CD14-positive monocyte (primary cell): ENCODE measurements at regions not wholly inside any gene's neighbourhood (a gene's known extent, or its start where the extent isn't known, plus 50 kb on each side); places are given as distances from the start of the nearest gene placed in this dataset.

Experiments used
- DNase-seq, 3 donors: peaks; one replicate each; pipeline ENCODE4 v3.0.0-alpha.2; 2011 to 2022
- H2AFZ ChIP-seq: 2 replicates; pipeline ENCODE4 v1.6.0; 2012; ENCODE audit warnings: mild to moderate bottlenecking, low read depth, low read length, inconsistent platforms; ENCODE audit not compliant: insufficient read depth, poor library complexity, severe bottlenecking
- H3K27ac ChIP-seq, 2 donors: 1 replicate in 1 of 2; 2 replicates in 1 of 2; pipeline ENCODE4 v1.5.1; 2012 to 2013; ENCODE audit warnings: low read length in 2 of 2, control low read depth in 1 of 2, inconsistent platforms in 1 of 2, low read depth in 1 of 2, mild to moderate bottlenecking in 1 of 2
- H3K27me3 ChIP-seq, 2 donors: one replicate each; pipeline versions ENCODE4 v1.6.0 to v1.6.1; 2011 to 2013; ENCODE audit warnings: low read length in 2 of 2; ENCODE audit not compliant: control insufficient read depth in 2 of 2, insufficient read depth in 2 of 2
- H3K36me3 ChIP-seq, 2 donors: replicated peaks in 1 of 2; 1 replicate in 1 of 2; 2 replicates in 1 of 2; pipeline versions ENCODE4 v1.5.1 to v1.6.1; 2012 to 2013; ENCODE audit warnings: low read length in 2 of 2, control low read depth in 1 of 2, inconsistent platforms in 1 of 2, mild to moderate bottlenecking in 1 of 2; ENCODE audit not compliant: insufficient read depth in 2 of 2, control insufficient read depth in 1 of 2
- H3K4me1 ChIP-seq, 2 donors: 1 replicate in 1 of 2; 2 replicates in 1 of 2; pipeline versions ENCODE4 v1.5.1 to v1.6.1; 2012 to 2013; ENCODE audit warnings: low read length in 2 of 2, control low read depth in 1 of 2, inconsistent platforms in 1 of 2, mild to moderate bottlenecking in 1 of 2, moderate library complexity in 1 of 2; ENCODE audit not compliant: insufficient read depth in 2 of 2, control insufficient read depth in 1 of 2
- H3K4me2 ChIP-seq: replicated peaks from 2 replicates; pipeline ENCODE3; 2012; ENCODE audit warnings: low read length, moderate library complexity, mild to moderate bottlenecking; ENCODE audit not compliant: poor library complexity, severe bottlenecking; ENCODE audit errors: extremely low read depth
- H3K4me3 ChIP-seq, 3 experiments: fragments of 200-600 bp in 1 of 3; sonication (generic) in 1 of 3; replicated peaks in 1 of 3; 1 replicate in 2 of 3; 2 replicates in 1 of 3; pipeline ENCODE4 v1.5.1; 2011 to 2013; ENCODE audit warnings: low read length in 3 of 3, mild to moderate bottlenecking in 3 of 3, control low read depth in 2 of 3, low read depth in 2 of 3, inconsistent platforms in 1 of 3, moderate library complexity in 1 of 3
- H3K79me2 ChIP-seq: 2 replicates; pipeline ENCODE4 v1.6.0; 2012; ENCODE audit warnings: mild to moderate bottlenecking, control low read depth, inconsistent platforms, low read length, moderate library complexity; ENCODE audit not compliant: insufficient read depth
- H3K9ac ChIP-seq: 2 replicates; pipeline ENCODE4 v1.6.0; 2017; ENCODE audit warnings: low read length, mild to moderate bottlenecking; ENCODE audit not compliant: insufficient read depth, poor library complexity, severe bottlenecking
- H3K9me3 ChIP-seq, 2 donors: replicated peaks in 1 of 2; 1 replicate in 1 of 2; 2 replicates in 1 of 2; pipeline versions ENCODE4 v1.5.1 to v1.6.1; 2012 to 2013; ENCODE audit warnings: low read length in 2 of 2, control low read depth in 1 of 2; ENCODE audit not compliant: control insufficient read depth in 1 of 2, insufficient read depth in 1 of 2
- H4K20me1 ChIP-seq: 2 replicates; pipeline ENCODE4 v1.6.0; 2012; ENCODE audit warnings: mild to moderate bottlenecking, low read length, control low read depth, moderate library complexity; ENCODE audit not compliant: insufficient read depth
- H3K27ac Mint-ChIP-seq, 7 donors: one replicate each; pipeline ENCODE4 v1.8.0; 2020; ENCODE audit warnings: mild to moderate bottlenecking in 7 of 7, mixed read lengths in 7 of 7, moderate library complexity in 6 of 7, inconsistent platforms in 2 of 7
- H3K27me3 Mint-ChIP-seq, 3 donors: one replicate each; pipeline ENCODE4 v1.8.0; 2021 to 2022; ENCODE audit warnings: low read depth in 3 of 3, mild to moderate bottlenecking in 3 of 3, mixed read lengths in 3 of 3, moderate library complexity in 3 of 3, inconsistent platforms in 1 of 3
- H3K36me3 Mint-ChIP-seq, 2 donors: one replicate each; pipeline ENCODE4 v1.8.0; 2020; ENCODE audit warnings: mixed read lengths in 2 of 2, inconsistent platforms in 1 of 2, mild to moderate bottlenecking in 1 of 2
- H3K4me1 Mint-ChIP-seq: one replicate; pipeline ENCODE4 v1.8.0; 2020; ENCODE audit warnings: mild to moderate bottlenecking, mixed read lengths
- H3K4me3 Mint-ChIP-seq, 2 donors: one replicate each; pipeline ENCODE4 v1.8.0; 2020; ENCODE audit warnings: mild to moderate bottlenecking in 2 of 2, mixed read lengths in 2 of 2, moderate library complexity in 1 of 2
- H3K9me3 Mint-ChIP-seq, 7 donors: one replicate each; pipeline ENCODE4 v1.8.0; 2020 to 2022; ENCODE audit warnings: mixed read lengths in 7 of 7, mild to moderate bottlenecking in 6 of 7, moderate library complexity in 6 of 7, inconsistent platforms in 2 of 7
- WGBS: methylation state at CpG from one replicate; pipeline ENCODE4 v1.1.5; 2013; ENCODE audit warnings: missing lambda C conversion rate; ENCODE audit not compliant: insufficient coverage; 5-methylcytosine and 5-hydroxymethylcytosine counted together
- intact Hi-C, 2 donors: fragments of 100-400 bp; cut with micrococcal nuclease; formaldehyde crosslinking; loops; one replicate each; pipeline versions ENCODE4 v1.15.0 to v1.15.1; 2023
- TF ChIP-seq, protein P1 (sequence below): fragments of 200-600 bp; IDR thresholded peaks from one replicate; pipeline ENCODE4 v1.8.0; 2022; ENCODE audit warnings: antibody characterized with exemption, mild to moderate bottlenecking

DNA sequence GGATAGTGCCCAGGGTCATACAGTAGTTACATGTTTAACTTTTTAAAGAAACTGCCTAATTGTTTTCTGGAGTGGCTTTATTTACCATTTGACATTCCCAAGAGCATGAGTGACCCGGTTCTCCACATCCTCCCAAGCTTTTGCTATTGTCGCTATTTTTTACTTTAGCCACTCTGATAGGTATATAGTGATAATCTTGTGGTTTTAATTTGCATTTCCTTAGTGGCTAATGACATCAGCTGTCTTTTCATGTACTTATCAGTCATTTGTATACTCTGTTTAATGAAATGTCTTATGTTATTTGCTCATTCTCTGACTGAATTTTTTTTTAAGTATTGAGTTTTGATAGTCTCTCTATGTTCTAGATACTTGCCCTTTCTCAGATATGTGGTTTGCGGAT lies 109.7 kb upstream of the HS6ST1 start:
- H3K4me2 ChIP-seq: no peak overlapping the region
- no peaks in the 10 kb centered on the region for H3K4me1 ChIP-seq
- H3K27me3 ChIP-seq: no peaks in the 10 kb centered on the region
- H3K9me3 ChIP-seq: peaks cover 0 to 6% of the 10 kb centered on the region in 2 donors
- intact Hi-C loops: no loop called here
- H3K9me3 Mint-ChIP-seq: peaks cover under 1 to 14% (median 6%) of the 10 kb centered on the region in 7 donors
- no peak overlapping the region for H3K27ac ChIP-seq
- no peaks in the 10 kb centered on the region for H4K20me1 ChIP-seq
- TF ChIP-seq, protein P1, sequence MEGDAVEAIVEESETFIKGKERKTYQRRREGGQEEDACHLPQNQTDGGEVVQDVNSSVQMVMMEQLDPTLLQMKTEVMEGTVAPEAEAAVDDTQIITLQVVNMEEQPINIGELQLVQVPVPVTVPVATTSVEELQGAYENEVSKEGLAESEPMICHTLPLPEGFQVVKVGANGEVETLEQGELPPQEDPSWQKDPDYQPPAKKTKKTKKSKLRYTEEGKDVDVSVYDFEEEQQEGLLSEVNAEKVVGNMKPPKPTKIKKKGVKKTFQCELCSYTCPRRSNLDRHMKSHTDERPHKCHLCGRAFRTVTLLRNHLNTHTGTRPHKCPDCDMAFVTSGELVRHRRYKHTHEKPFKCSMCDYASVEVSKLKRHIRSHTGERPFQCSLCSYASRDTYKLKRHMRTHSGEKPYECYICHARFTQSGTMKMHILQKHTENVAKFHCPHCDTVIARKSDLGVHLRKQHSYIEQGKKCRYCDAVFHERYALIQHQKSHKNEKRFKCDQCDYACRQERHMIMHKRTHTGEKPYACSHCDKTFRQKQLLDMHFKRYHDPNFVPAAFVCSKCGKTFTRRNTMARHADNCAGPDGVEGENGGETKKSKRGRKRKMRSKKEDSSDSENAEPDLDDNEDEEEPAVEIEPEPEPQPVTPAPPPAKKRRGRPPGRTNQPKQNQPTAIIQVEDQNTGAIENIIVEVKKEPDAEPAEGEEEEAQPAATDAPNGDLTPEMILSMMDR: no peak
- H3K4me3 ChIP-seq: no peak overlapping the region
- H3K36me3 ChIP-seq: no peaks in the 10 kb centered on the region
- H3K9ac ChIP-seq: no peak overlapping the region
- H3K79me2 ChIP-seq: no peaks in the 10 kb centered on the region
- no peak for DNase-seq
- no peak overlapping the region for H2AFZ ChIP-seq
- no peak overlapping the region for H3K4me3 Mint-ChIP-seq
- no peaks in the 10 kb centered on the region for H3K36me3 Mint-ChIP-seq
- WGBS: 100% methylated on average over 1 of the region's 3 CpGs
- H3K27ac Mint-ChIP-seq: no peak overlapping the region
- no peaks in the 10 kb centered on the region for H3K4me1 Mint-ChIP-seq
- peaks cover 0 to 6% (median 0%) of the 10 kb centered on the region in 3 donors for H3K27me3 Mint-ChIP-seq

DNA sequence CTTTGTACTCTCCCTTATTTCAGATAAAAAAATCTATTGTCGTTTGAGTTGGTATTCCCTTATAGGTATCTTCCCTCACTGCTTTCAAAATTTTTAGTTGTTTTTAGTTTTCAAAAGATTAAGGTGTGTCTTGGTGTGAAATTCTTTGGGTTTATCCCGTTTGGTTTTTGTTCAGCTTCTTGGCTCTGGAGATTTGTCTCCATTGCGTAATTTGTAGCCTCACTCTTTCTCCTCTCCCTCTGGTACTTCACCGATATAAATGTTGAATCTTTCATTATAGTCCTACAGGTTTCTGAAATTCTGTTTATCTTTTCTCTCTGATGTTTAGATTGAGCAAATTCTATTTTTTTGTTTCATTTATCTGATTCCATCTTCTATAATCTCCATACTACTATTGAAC lies 113.8 kb upstream of the HS6ST1 start:
- Histone ChIP-seq H3K79me2 (no peaks in the 10 kb centered on the region), H3K4me2 (no peak overlapping the region), H3K9ac (no peak overlapping the region), H2AFZ (no peak overlapping the region), H4K20me1 (no peaks in the 10 kb centered on the region), H3K27ac (no peak overlapping the region), H3K4me1 (no peaks in the 10 kb centered on the region), H3K27me3 (no peaks in the 10 kb centered on the region), H3K36me3 (no peaks in the 10 kb centered on the region), H3K9me3 (peaks cover 0 to 6% of the 10 kb centered on the region in 2 donors), H3K4me3 (no peak overlapping the region)
- peaks cover 0 to 2% (median 0%) of the 10 kb centered on the region in 3 donors for H3K27me3 Mint-ChIP-seq
- no peak overlapping the region for H3K27ac Mint-ChIP-seq
- TF ChIP-seq, protein P1: no peak
- DNase-seq: no peak
- H3K9me3 Mint-ChIP-seq: peaks cover 0 to 14% (median 6%) of the 10 kb centered on the region in 7 donors
- no peaks in the 10 kb centered on the region for H3K36me3 Mint-ChIP-seq
- H3K4me3 Mint-ChIP-seq: no peak overlapping the region
- WGBS: no CpG with 5 or more reads among the region's 4 CpGs
- intact Hi-C loops: no loop called here
- no peaks in the 10 kb centered on the region for H3K4me1 Mint-ChIP-seq
